Endothelial cell of umbilical vein (primary cell): ENCODE measurements at regions not wholly inside any gene's neighbourhood (a gene's known extent, or its start where the extent isn't known, plus 50 kb on each side); places are given as distances from the start of the nearest gene placed in this dataset.

ENCODE experiments used
- BruUV-seq: library from RNA; stranded (reverse); fragments of 400-500 nt; replicated peaks from 2 replicates; lab custom pipeline; 2021; lab: Mats Ljungman, UMichigan
- CTCF ChIA-PET: fragments of 300-600, 350-600 bp; sonication (Branson Sonifier 250); formaldehyde crosslinking; loops from one replicate; lab custom pipeline; 2021; ENCODE audit warnings: antibody characterized with exemption, inconsistent platforms; lab: Charles Lee
- POLR2A ChIA-PET: fragments of 300-600, 350-600 bp; sonication (Branson Sonifier 250); formaldehyde crosslinking; loops from one replicate; lab custom pipeline; 2021; ENCODE audit warnings: antibody characterized with exemption, inconsistent platforms; lab: Charles Lee
- DNase-seq: peaks from one replicate; pipeline ENCODE4 v3.0.0-alpha.2; 2011; ENCODE audit warnings: low read depth, low spot score
- FAIRE-seq: peaks from 2 replicates; lab custom pipeline; 2011; peaks lifted over from hg19 to GRCh38; lab: Jason Lieb, UNC
- H2AFZ ChIP-seq: 2 replicates; pipeline ENCODE4 v1.6.0; 2012; ENCODE audit warnings: low read depth, low read length, control low read depth, inconsistent platforms
- H3K27ac ChIP-seq: 2 replicates; pipeline ENCODE4 v1.5.1; 2011; ENCODE audit warnings: low read depth, mild to moderate bottlenecking, control low read depth, low read length, moderate library complexity; ENCODE audit not compliant: insufficient read depth
- H3K27me3 ChIP-seq, 2 experiments: 2 replicates each; pipeline versions ENCODE4 v1.6.0 to v1.6.1; 2011; ENCODE audit warnings: low read length in 2 of 2, mixed read lengths in 1 of 2; ENCODE audit not compliant: control insufficient read depth in 2 of 2, insufficient read depth in 2 of 2
- H3K36me3 ChIP-seq, 2 experiments: 2 replicates in 1 of 2; 3 replicates in 1 of 2; pipeline ENCODE4 v1.5.1; 2011; ENCODE audit warnings: low read length in 2 of 2, mild to moderate bottlenecking in 1 of 2, moderate library complexity in 1 of 2; ENCODE audit not compliant: control insufficient read depth in 2 of 2, insufficient read depth in 2 of 2; ENCODE audit errors: extremely low read depth in 1 of 2
- H3K4me1 ChIP-seq: 3 replicates; pipeline ENCODE4 v1.5.1; 2011; ENCODE audit warnings: mild to moderate bottlenecking, low read length; ENCODE audit not compliant: control insufficient read depth, insufficient read depth; ENCODE audit errors: extremely low read depth
- H3K4me2 ChIP-seq: 2 replicates; pipeline ENCODE4 v1.6.1; 2011; ENCODE audit warnings: low read length, control low read depth, mixed read lengths; ENCODE audit not compliant: insufficient read depth
- H3K4me3 ChIP-seq, 3 experiments: fragments of 200-600 bp in 1 of 3; sonication (generic), shearing (Covaris generic) in 1 of 3; replicated peaks in 1 of 3; 2 replicates each; pipeline ENCODE4 v1.5.1; 2011 to 2016; ENCODE audit warnings: control low read depth in 3 of 3, low read length in 3 of 3, mild to moderate bottlenecking in 2 of 3, inconsistent platforms in 1 of 3, low read depth in 1 of 3, moderate library complexity in 1 of 3; ENCODE audit not compliant: insufficient read depth in 1 of 3
- H3K79me2 ChIP-seq: 2 replicates; pipeline ENCODE4 v1.6.0; 2012; ENCODE audit warnings: low read length, inconsistent platforms; ENCODE audit not compliant: control insufficient read depth, insufficient read depth
- H3K9ac ChIP-seq: replicated peaks from 2 replicates; pipeline ENCODE3; 2011; ENCODE audit warnings: low read length, control low read depth; ENCODE audit not compliant: insufficient read depth; ENCODE audit errors: extremely low read depth
- H3K9me1 ChIP-seq: replicated peaks from 3 replicates; pipeline ENCODE4 v1.6.0; 2011; ENCODE audit warnings: mild to moderate bottlenecking, low read length; ENCODE audit not compliant: control insufficient read depth, insufficient read depth; ENCODE audit errors: extremely low read depth
- H3K9me3 ChIP-seq: replicated peaks from 2 replicates; pipeline ENCODE4 v1.5.1; 2012; ENCODE audit warnings: low read length, inconsistent platforms; ENCODE audit not compliant: control insufficient read depth, insufficient read depth
- H4K20me1 ChIP-seq: replicated peaks from 2 replicates; pipeline ENCODE3; 2011; ENCODE audit warnings: mild to moderate bottlenecking, low read length; ENCODE audit not compliant: control insufficient read depth, insufficient read depth; ENCODE audit errors: extremely low read depth
- EZH2 ChIP-seq: IDR thresholded peaks from 2 replicates; pipeline ENCODE4 v1.6.1; 2012; ENCODE audit warnings: borderline replicate concordance, low read depth, mild to moderate bottlenecking, moderate library complexity, low read length, inconsistent platforms; ENCODE audit not compliant: severe bottlenecking
- FOS ChIP-seq: IDR thresholded peaks from 2 replicates; pipeline ENCODE4 v1.6.1; 2011; ENCODE audit warnings: mild to moderate bottlenecking, low read length, moderate library complexity, borderline replicate concordance; ENCODE audit not compliant: insufficient read depth
- GATA2 ChIP-seq: IDR thresholded peaks from 2 replicates; pipeline ENCODE4 v1.7.0; 2011; ENCODE audit warnings: low read depth, mild to moderate bottlenecking, moderate library complexity, mixed read lengths, low read length; ENCODE audit not compliant: insufficient read length, insufficient read depth
- JUN ChIP-seq: IDR thresholded peaks from 2 replicates; pipeline ENCODE4 v1.6.1; 2011; ENCODE audit warnings: borderline replicate concordance, low read depth; ENCODE audit not compliant: insufficient read length, insufficient read depth
- MYC ChIP-seq: IDR thresholded peaks from one replicate; pipeline ENCODE4 v1.6.1; 2011; ENCODE audit warnings: mild to moderate bottlenecking, low read depth, low read length
- POLR2A ChIP-seq: IDR thresholded peaks from 2 replicates; pipeline ENCODE4 v1.6.1; 2012; ENCODE audit warnings: low read depth, mild to moderate bottlenecking, control low read depth, low read length
- dilution Hi-C: fragments of 300-500 bp; cut with MboI; formaldehyde crosslinking; loops from one replicate; pipeline ENCODE4 v1.15.0; 2019; ENCODE audit warnings: low sequenced_read_pairs; ENCODE audit not compliant: extremely low pct_ligation_motif_present
- intact Hi-C: fragments of 100-400 bp; cut with micrococcal nuclease; formaldehyde crosslinking; loops from one replicate; pipeline ENCODE4 v1.10.0; 2022
- TF ChIP-seq, protein P1 (sequence below): IDR thresholded peaks from 2 replicates; pipeline ENCODE4 v1.6.1; 2011; ENCODE audit not compliant: insufficient read depth, insufficient read length
- TF ChIP-seq, protein P2 (sequence below), 2 donors: IDR thresholded peaks; 1 replicate in 1 of 2; 2 replicates in 1 of 2; pipeline ENCODE4 v1.5.1; 2011; ENCODE audit warnings: low read length in 2 of 2, mild to moderate bottlenecking in 2 of 2, moderate library complexity in 2 of 2, control low read depth in 1 of 2, inconsistent platforms in 1 of 2, low read depth in 1 of 2; ENCODE audit not compliant: insufficient read depth in 1 of 2; ENCODE audit errors: extremely low read depth in 1 of 2

DNA sequence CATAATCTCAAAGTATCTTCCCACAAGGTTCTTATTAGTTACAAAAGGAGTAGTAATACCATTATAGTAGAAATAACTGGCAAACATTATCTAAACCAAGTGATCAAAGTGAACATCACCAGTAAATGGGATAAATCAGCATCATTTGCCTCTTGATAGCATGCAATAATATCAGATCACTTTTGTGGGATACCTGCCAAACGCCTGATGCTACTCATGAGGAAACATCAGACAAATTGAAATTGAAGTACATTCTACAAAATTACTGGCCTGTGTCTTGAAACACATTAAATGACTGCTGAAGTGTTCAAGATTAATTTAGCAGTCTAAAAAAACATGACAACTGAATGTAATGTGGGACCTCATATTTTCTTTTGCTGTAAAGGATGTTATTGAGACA is 208.1 kb downstream of the TINAG start:
- H3K27me3 ChIP-seq, result no peaks in the 10 kb centered on the region
- H3K4me1 ChIP-seq, result no peaks in the 10 kb centered on the region
- no peak overlapping the region for H3K27ac ChIP-seq
- H3K79me2 ChIP-seq, result no peaks in the 10 kb centered on the region
- intact Hi-C loops, result loop anchor here (10.0 kb wide), 1 partner anchor 532 kb away; no protein-coding TSS in a partner anchor
- no peaks in the 10 kb centered on the region for H4K20me1 ChIP-seq
- H3K4me2 ChIP-seq, result no peak overlapping the region
- no peak for FAIRE-seq
- dilution Hi-C loops, result no loop called here
- no TSS peak for BruUV-seq
- H2AFZ ChIP-seq, result no peak overlapping the region
- H3K4me3 ChIP-seq, result no peak overlapping the region
- H3K9me3 ChIP-seq, result no peaks in the 10 kb centered on the region
- H3K36me3 ChIP-seq, result no peaks in the 10 kb centered on the region
- H3K9me1 ChIP-seq, result no peaks in the 10 kb centered on the region
- ChIA-PET CTCF (no interaction called here), POLR2A (no interaction called here)
- DNase-seq, result no peak
- H3K9ac ChIP-seq, result no peak overlapping the region
- TF ChIP-seq, protein P1, sequence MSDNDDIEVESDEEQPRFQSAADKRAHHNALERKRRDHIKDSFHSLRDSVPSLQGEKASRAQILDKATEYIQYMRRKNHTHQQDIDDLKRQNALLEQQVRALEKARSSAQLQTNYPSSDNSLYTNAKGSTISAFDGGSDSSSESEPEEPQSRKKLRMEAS, result no peak
- TF ChIP-seq MYC (no peak), JUN (no peak), POLR2A (no peak), GATA2 (no peak), EZH2 (no peak), FOS (no peak)

DNA sequence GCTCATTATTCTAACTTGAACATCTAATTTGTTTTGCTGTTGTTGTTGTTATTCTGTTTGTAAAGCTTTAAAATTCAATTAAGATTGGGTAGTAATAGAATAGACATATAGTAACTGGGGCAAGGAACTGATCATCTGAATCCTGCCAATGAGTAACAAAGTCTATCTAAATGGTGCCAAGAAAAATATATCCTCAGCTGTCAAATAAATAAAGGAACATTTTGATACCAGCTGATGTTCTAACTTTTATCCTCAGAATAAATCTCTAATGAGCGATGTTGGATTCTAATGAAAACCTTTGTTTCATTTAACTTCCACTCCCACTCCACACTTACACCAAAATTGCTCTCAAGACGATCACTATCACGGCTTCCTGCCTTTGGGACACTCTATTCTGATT is 210.9 kb downstream of the TINAG start:
- Histone ChIP-seq H3K36me3 (no peaks in the 10 kb centered on the region), H3K27ac (no peak overlapping the region), H3K4me2 (no peak overlapping the region), H3K4me1 (no peaks in the 10 kb centered on the region), H3K27me3 (no peaks in the 10 kb centered on the region), H3K9me1 (no peaks in the 10 kb centered on the region), H4K20me1 (no peaks in the 10 kb centered on the region), H3K9me3 (no peaks in the 10 kb centered on the region), H2AFZ (no peak overlapping the region), H3K9ac (no peak overlapping the region), H3K4me3 (no peak overlapping the region), H3K79me2 (no peaks in the 10 kb centered on the region)
- peak; percentile 6 for DNase-seq
- intact Hi-C loops (loop anchor here (10.0 kb wide), 1 partner anchor 534 kb away; no protein-coding TSS in a partner anchor), dilution Hi-C loops (no loop called here)
- TF ChIP-seq FOS (no peak), GATA2 (no peak), EZH2 (no peak), POLR2A (no peak)
- TF ChIP-seq, protein P2, sequence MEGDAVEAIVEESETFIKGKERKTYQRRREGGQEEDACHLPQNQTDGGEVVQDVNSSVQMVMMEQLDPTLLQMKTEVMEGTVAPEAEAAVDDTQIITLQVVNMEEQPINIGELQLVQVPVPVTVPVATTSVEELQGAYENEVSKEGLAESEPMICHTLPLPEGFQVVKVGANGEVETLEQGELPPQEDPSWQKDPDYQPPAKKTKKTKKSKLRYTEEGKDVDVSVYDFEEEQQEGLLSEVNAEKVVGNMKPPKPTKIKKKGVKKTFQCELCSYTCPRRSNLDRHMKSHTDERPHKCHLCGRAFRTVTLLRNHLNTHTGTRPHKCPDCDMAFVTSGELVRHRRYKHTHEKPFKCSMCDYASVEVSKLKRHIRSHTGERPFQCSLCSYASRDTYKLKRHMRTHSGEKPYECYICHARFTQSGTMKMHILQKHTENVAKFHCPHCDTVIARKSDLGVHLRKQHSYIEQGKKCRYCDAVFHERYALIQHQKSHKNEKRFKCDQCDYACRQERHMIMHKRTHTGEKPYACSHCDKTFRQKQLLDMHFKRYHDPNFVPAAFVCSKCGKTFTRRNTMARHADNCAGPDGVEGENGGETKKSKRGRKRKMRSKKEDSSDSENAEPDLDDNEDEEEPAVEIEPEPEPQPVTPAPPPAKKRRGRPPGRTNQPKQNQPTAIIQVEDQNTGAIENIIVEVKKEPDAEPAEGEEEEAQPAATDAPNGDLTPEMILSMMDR (IDR thresholded peaks at IDR 0.05; ENCODE audit: extremely low read depth in 1 of 2, insufficient read depth in 1 of 2, low read depth in 1 of 2, low read length in 2 of 2), result no peak
- no peak for FAIRE-seq
- BruUV-seq, result no TSS peak
- CTCF ChIA-PET, result no interaction called here
- POLR2A ChIA-PET, result no interaction called here
